Endothelial cell of umbilical vein (primary cell): ENCODE measurements at regions not wholly inside any gene's neighbourhood (a gene's known extent, or its start where the extent isn't known, plus 50 kb on each side); places are given as distances from the start of the nearest gene placed in this dataset.

Experiments
- BruUV-seq: library from RNA; stranded (reverse); fragments of 400-500 nt; replicated peaks from 2 replicates; lab custom pipeline; 2021; lab: Mats Ljungman, UMichigan
- CTCF ChIA-PET: fragments of 300-600, 350-600 bp; sonication (Branson Sonifier 250); formaldehyde crosslinking; loops from one replicate; lab custom pipeline; 2021; ENCODE audit warnings: antibody characterized with exemption, inconsistent platforms; lab: Charles Lee
- POLR2A ChIA-PET: fragments of 300-600, 350-600 bp; sonication (Branson Sonifier 250); formaldehyde crosslinking; loops from one replicate; lab custom pipeline; 2021; ENCODE audit warnings: antibody characterized with exemption, inconsistent platforms; lab: Charles Lee
- DNase-seq: peaks from one replicate; pipeline ENCODE4 v3.0.0-alpha.2; 2011; ENCODE audit warnings: low read depth, low spot score
- FAIRE-seq: peaks from 2 replicates; lab custom pipeline; 2011; peaks lifted over from hg19 to GRCh38; lab: Jason Lieb, UNC
- H2AFZ ChIP-seq: 2 replicates; pipeline ENCODE4 v1.6.0; 2012; ENCODE audit warnings: low read depth, low read length, control low read depth, inconsistent platforms
- H3K27ac ChIP-seq: 2 replicates; pipeline ENCODE4 v1.5.1; 2011; ENCODE audit warnings: low read depth, mild to moderate bottlenecking, control low read depth, low read length, moderate library complexity; ENCODE audit not compliant: insufficient read depth
- H3K27me3 ChIP-seq, 2 experiments: 2 replicates each; pipeline versions ENCODE4 v1.6.0 to v1.6.1; 2011; ENCODE audit warnings: low read length in 2 of 2, mixed read lengths in 1 of 2; ENCODE audit not compliant: control insufficient read depth in 2 of 2, insufficient read depth in 2 of 2
- H3K36me3 ChIP-seq, 2 experiments: 2 replicates in 1 of 2; 3 replicates in 1 of 2; pipeline ENCODE4 v1.5.1; 2011; ENCODE audit warnings: low read length in 2 of 2, mild to moderate bottlenecking in 1 of 2, moderate library complexity in 1 of 2; ENCODE audit not compliant: control insufficient read depth in 2 of 2, insufficient read depth in 2 of 2; ENCODE audit errors: extremely low read depth in 1 of 2
- H3K4me1 ChIP-seq: 3 replicates; pipeline ENCODE4 v1.5.1; 2011; ENCODE audit warnings: mild to moderate bottlenecking, low read length; ENCODE audit not compliant: control insufficient read depth, insufficient read depth; ENCODE audit errors: extremely low read depth
- H3K4me2 ChIP-seq: 2 replicates; pipeline ENCODE4 v1.6.1; 2011; ENCODE audit warnings: low read length, control low read depth, mixed read lengths; ENCODE audit not compliant: insufficient read depth
- H3K4me3 ChIP-seq, 3 experiments: fragments of 200-600 bp in 1 of 3; sonication (generic), shearing (Covaris generic) in 1 of 3; replicated peaks in 1 of 3; 2 replicates each; pipeline ENCODE4 v1.5.1; 2011 to 2016; ENCODE audit warnings: control low read depth in 3 of 3, low read length in 3 of 3, mild to moderate bottlenecking in 2 of 3, inconsistent platforms in 1 of 3, low read depth in 1 of 3, moderate library complexity in 1 of 3; ENCODE audit not compliant: insufficient read depth in 1 of 3
- H3K79me2 ChIP-seq: 2 replicates; pipeline ENCODE4 v1.6.0; 2012; ENCODE audit warnings: low read length, inconsistent platforms; ENCODE audit not compliant: control insufficient read depth, insufficient read depth
- H3K9ac ChIP-seq: replicated peaks from 2 replicates; pipeline ENCODE3; 2011; ENCODE audit warnings: low read length, control low read depth; ENCODE audit not compliant: insufficient read depth; ENCODE audit errors: extremely low read depth
- H3K9me1 ChIP-seq: replicated peaks from 3 replicates; pipeline ENCODE4 v1.6.0; 2011; ENCODE audit warnings: mild to moderate bottlenecking, low read length; ENCODE audit not compliant: control insufficient read depth, insufficient read depth; ENCODE audit errors: extremely low read depth
- H3K9me3 ChIP-seq: replicated peaks from 2 replicates; pipeline ENCODE4 v1.5.1; 2012; ENCODE audit warnings: low read length, inconsistent platforms; ENCODE audit not compliant: control insufficient read depth, insufficient read depth
- H4K20me1 ChIP-seq: replicated peaks from 2 replicates; pipeline ENCODE3; 2011; ENCODE audit warnings: mild to moderate bottlenecking, low read length; ENCODE audit not compliant: control insufficient read depth, insufficient read depth; ENCODE audit errors: extremely low read depth
- CTCF ChIP-seq, 2 donors: IDR thresholded peaks; 1 replicate in 1 of 2; 2 replicates in 1 of 2; pipeline ENCODE4 v1.5.1; 2011; ENCODE audit warnings: low read length in 2 of 2, mild to moderate bottlenecking in 2 of 2, moderate library complexity in 2 of 2, control low read depth in 1 of 2, inconsistent platforms in 1 of 2, low read depth in 1 of 2; ENCODE audit not compliant: insufficient read depth in 1 of 2; ENCODE audit errors: extremely low read depth in 1 of 2
- EZH2 ChIP-seq: IDR thresholded peaks from 2 replicates; pipeline ENCODE4 v1.6.1; 2012; ENCODE audit warnings: borderline replicate concordance, low read depth, mild to moderate bottlenecking, moderate library complexity, low read length, inconsistent platforms; ENCODE audit not compliant: severe bottlenecking
- FOS ChIP-seq: IDR thresholded peaks from 2 replicates; pipeline ENCODE4 v1.6.1; 2011; ENCODE audit warnings: mild to moderate bottlenecking, low read length, moderate library complexity, borderline replicate concordance; ENCODE audit not compliant: insufficient read depth
- GATA2 ChIP-seq: IDR thresholded peaks from 2 replicates; pipeline ENCODE4 v1.7.0; 2011; ENCODE audit warnings: low read depth, mild to moderate bottlenecking, moderate library complexity, mixed read lengths, low read length; ENCODE audit not compliant: insufficient read length, insufficient read depth
- JUN ChIP-seq: IDR thresholded peaks from 2 replicates; pipeline ENCODE4 v1.6.1; 2011; ENCODE audit warnings: borderline replicate concordance, low read depth; ENCODE audit not compliant: insufficient read length, insufficient read depth
- MAX ChIP-seq: IDR thresholded peaks from 2 replicates; pipeline ENCODE4 v1.6.1; 2011; ENCODE audit not compliant: insufficient read depth, insufficient read length
- MYC ChIP-seq: IDR thresholded peaks from one replicate; pipeline ENCODE4 v1.6.1; 2011; ENCODE audit warnings: mild to moderate bottlenecking, low read depth, low read length
- POLR2A ChIP-seq: IDR thresholded peaks from 2 replicates; pipeline ENCODE4 v1.6.1; 2012; ENCODE audit warnings: low read depth, mild to moderate bottlenecking, control low read depth, low read length
- POLR2AphosphoS5 ChIP-seq: IDR thresholded peaks from 2 replicates; pipeline ENCODE4 v1.6.1; 2012; ENCODE audit warnings: low read depth, mild to moderate bottlenecking, control low read depth, low read length, moderate library complexity; ENCODE audit not compliant: insufficient read depth
- dilution Hi-C: fragments of 300-500 bp; cut with MboI; formaldehyde crosslinking; loops from one replicate; pipeline ENCODE4 v1.15.0; 2019; ENCODE audit warnings: low sequenced_read_pairs; ENCODE audit not compliant: extremely low pct_ligation_motif_present
- intact Hi-C: fragments of 100-400 bp; cut with micrococcal nuclease; formaldehyde crosslinking; loops from one replicate; pipeline ENCODE4 v1.10.0; 2022

- ChIA-PET CTCF (no interaction called here), POLR2A (no interaction called here)
- Histone ChIP-seq H3K27me3 (no peaks in the 10 kb centered on the region), H3K9me1 (no peaks in the 10 kb centered on the region), H3K9me3 (no peaks in the 10 kb centered on the region), H3K79me2 (no peaks in the 10 kb centered on the region), H3K4me1 (no peaks in the 10 kb centered on the region), H3K27ac (no peak overlapping the region), H4K20me1 (no peaks in the 10 kb centered on the region), H2AFZ (no peak overlapping the region), H3K4me3 (no peak overlapping the region), H3K4me2 (no peak overlapping the region), H3K9ac (no peak overlapping the region), H3K36me3 (no peaks in the 10 kb centered on the region)
- no peak for TF ChIP-seq MAX
- no peak for TF ChIP-seq EZH2
- no peak for TF ChIP-seq MYC
- TF ChIP-seq POLR2AphosphoS5: no peak
- TF ChIP-seq FOS: no peak
- TF ChIP-seq GATA2: no peak
- no peak for TF ChIP-seq POLR2A
- no peak for TF ChIP-seq CTCF (IDR thresholded peaks at IDR 0.05; ENCODE audit: extremely low read depth in 1 of 2, insufficient read depth in 1 of 2, low read depth in 1 of 2, low read length in 2 of 2)
- no peak for TF ChIP-seq JUN
- dilution Hi-C loops: no loop called here
- intact Hi-C loops: no loop called here
- BruUV-seq: no TSS peak
- DNase-seq (no peak), FAIRE-seq (no peak)
Observed at GRCh38 chr9:118423721-118424120, 719.5 kb downstream of the TLR4 start.
